T-helper 2 cell treated with Interferon-gamma antibody and Interleukin-4, amounts not matched to agents 5 μg/mL and 100 μg/mL, for 36 hours (primary cell): ENCODE measurements at regions not wholly inside any gene's neighbourhood (a gene's known extent, or its start where the extent isn't known, plus 50 kb on each side); places are given as distances from the start of the nearest gene placed in this dataset.
"Not testable (repeated sequence)": the region's sequence is repeated elsewhere in the genome, so short reads cannot be mapped to it uniquely, and the experiment has no call there.

Experiments used
- DNase-seq: peaks from one replicate; pipeline ENCODE4 v3.0.0; 2021; ENCODE audit warnings: low spot score
- H3K27ac Mint-ChIP-seq: one replicate; pipeline ENCODE4 v1.8.0; 2021; ENCODE audit warnings: mild to moderate bottlenecking, mixed read lengths
- H3K27me3 Mint-ChIP-seq: one replicate; pipeline ENCODE4 v1.8.0; 2021; ENCODE audit warnings: low read depth, mixed read lengths
- H3K36me3 Mint-ChIP-seq: one replicate; pipeline ENCODE4 v1.8.0; 2021; ENCODE audit warnings: low read depth, mixed read lengths
- H3K4me1 Mint-ChIP-seq: one replicate; pipeline ENCODE4 v1.8.0; 2021; ENCODE audit warnings: low read depth, mixed read lengths
- H3K4me3 Mint-ChIP-seq: one replicate; pipeline ENCODE4 v1.8.0; 2022; ENCODE audit warnings: mild to moderate bottlenecking, moderate library complexity, mixed read lengths
- H3K9me3 Mint-ChIP-seq: one replicate; pipeline ENCODE4 v1.8.0; 2021; ENCODE audit warnings: mixed read lengths

DNA sequence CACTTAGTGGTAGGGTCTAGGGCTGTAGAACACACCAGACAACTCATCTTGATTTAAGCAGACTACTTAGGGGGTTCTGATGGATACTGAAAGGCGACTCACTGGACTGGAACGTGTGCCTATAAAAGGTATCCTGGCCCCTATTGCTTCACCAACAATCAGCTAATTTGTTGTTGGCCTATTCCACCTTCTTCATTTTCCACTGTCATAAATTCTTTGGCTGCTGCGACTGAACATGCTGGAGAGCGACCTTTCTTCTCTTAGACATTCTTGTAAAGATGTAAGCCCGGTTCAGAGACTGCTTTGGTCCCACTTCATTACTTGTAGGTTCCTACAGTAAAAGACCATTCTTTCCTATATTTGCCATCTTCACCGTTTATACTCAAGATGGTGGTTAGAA is 609.9 kb upstream of the CITED2 start:
- Mint-ChIP-seq H3K27ac (no peak overlapping the region), H3K27me3 (peaks cover 3% of the 10 kb centered on the region), H3K4me1 (no peaks in the 10 kb centered on the region), H3K36me3 (no peaks in the 10 kb centered on the region), H3K4me3 (no peak overlapping the region), H3K9me3 (no peaks in the 10 kb centered on the region)
- DNase-seq = no peak

DNA sequence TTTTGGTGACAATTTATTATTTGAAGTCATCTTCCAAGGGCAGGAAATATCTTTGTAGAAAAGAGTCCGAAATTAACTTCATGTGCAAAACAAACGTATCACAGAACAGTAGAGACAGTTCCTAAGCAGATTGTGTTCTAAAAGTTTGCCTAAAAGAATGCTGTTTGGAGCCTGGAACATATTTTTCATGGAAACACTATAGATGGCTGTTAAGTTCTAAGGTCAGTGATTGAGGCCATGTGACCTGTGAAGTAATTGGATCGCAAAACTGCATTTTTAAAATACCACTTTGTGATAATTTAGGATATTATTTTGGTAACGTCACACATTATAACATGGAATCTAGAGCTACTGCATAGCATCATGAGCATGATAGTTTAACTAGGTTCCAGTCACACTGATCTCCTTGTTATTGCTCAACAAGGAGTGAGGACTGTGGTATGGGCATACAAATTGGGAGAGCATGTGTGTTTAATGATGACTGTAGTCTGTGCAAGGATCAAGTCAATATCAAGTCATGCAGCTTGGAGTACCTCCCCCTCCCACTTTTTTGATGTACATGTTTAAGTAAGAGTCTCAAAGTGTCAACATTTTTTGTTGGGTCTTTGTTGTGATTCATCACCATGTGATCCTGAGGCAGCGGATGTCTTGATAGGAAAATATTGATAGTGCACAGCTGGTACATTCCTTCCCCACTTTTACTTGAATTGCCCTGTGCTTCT is 609.3 kb upstream of the CITED2 start:
- Mint-ChIP-seq H3K9me3 (no peaks in the 10 kb centered on the region), H3K4me3 (no peak overlapping the region), H3K4me1 (no peaks in the 10 kb centered on the region), H3K36me3 (no peaks in the 10 kb centered on the region), H3K27me3 (peaks cover 3% of the 10 kb centered on the region), H3K27ac (no peak overlapping the region)
- no peak for DNase-seq

DNA sequence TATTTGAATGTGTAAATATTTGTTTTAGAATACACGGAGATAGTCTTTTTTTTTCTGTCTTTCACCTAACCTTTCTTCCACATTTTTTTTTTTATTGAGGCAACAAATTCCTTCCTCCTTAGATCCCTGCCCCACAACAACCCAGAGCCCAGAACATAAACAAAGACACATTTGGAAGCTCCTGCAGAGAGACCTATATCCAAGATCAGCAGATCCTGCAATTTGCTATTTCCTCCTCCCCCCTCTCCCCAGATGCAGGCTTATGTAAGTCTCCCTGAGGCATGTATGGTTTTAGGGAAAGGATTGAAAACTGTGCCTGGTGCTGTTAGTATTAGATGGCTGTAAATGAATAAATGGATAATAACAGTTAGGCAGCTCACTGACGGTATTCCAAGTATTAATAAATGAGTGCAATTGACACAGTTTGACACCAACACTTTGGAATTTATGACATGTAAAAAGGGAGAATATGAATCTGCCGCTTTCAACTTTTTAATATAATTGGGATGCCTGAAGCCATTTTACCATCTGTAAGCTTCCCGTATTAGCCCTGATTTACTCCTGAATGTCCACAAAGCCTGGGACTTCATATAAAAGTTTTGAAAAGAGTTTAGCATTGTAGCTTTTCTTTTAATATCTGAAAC is 608.3 kb upstream of the CITED2 start:
- H3K4me1 Mint-ChIP-seq = no peaks in the 10 kb centered on the region
- no peak overlapping the region for H3K4me3 Mint-ChIP-seq
- no peak for DNase-seq
- H3K27ac Mint-ChIP-seq = no peak overlapping the region
- no peaks in the 10 kb centered on the region for H3K9me3 Mint-ChIP-seq
- no peaks in the 10 kb centered on the region for H3K36me3 Mint-ChIP-seq
- H3K27me3 Mint-ChIP-seq = no peaks in the 10 kb centered on the region

DNA sequence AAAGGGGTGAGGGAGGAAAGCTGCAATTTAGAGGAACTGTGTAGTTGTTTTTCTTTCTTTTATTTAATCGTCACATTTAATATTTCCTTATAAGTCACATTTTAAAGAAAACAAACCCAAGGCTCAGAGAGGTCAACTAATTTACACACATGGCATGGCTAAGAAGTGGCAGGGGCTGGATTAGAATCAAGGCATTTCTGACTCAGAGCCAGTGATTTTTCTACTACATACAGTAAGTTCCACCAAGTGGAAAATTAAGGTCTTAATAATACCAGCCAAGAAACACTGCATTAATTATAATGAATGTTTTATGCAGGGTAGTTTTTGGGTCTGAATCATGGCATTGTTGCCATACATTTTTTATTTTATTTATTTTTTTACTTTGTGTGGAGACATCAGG is 607.7 kb upstream of the CITED2 start:
- no peaks in the 10 kb centered on the region for H3K4me1 Mint-ChIP-seq
- H3K36me3 Mint-ChIP-seq = no peaks in the 10 kb centered on the region
- no peak for DNase-seq
- H3K4me3 Mint-ChIP-seq = no peak overlapping the region
- H3K9me3 Mint-ChIP-seq = no peaks in the 10 kb centered on the region
- no peaks in the 10 kb centered on the region for H3K27me3 Mint-ChIP-seq
- no peak overlapping the region for H3K27ac Mint-ChIP-seq

DNA sequence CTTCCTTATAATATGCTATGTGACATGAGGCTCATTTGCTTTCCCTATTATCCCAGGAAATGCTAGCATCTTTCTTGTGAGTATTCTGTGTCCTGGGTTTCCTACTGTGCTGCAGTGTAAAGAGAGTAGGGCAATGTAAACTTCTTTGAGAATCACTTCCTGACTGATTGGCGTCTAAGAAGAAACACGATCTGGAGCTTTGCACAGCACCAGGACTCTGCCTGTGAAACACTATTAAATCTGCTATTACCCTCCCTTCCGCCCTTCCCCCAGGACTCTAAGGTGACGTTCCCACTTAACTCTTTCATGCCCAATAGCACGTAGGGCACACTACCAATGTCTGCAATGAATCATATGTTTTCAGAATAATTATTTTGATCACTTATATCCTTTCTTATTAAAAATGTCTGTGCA is 607.3 kb upstream of the CITED2 start:
- Mint-ChIP-seq H3K9me3 (no peaks in the 10 kb centered on the region), H3K4me3 (no peak overlapping the region), H3K27ac (no peak overlapping the region), H3K36me3 (no peaks in the 10 kb centered on the region), H3K4me1 (no peaks in the 10 kb centered on the region), H3K27me3 (no peaks in the 10 kb centered on the region)
- DNase-seq = no peak

DNA sequence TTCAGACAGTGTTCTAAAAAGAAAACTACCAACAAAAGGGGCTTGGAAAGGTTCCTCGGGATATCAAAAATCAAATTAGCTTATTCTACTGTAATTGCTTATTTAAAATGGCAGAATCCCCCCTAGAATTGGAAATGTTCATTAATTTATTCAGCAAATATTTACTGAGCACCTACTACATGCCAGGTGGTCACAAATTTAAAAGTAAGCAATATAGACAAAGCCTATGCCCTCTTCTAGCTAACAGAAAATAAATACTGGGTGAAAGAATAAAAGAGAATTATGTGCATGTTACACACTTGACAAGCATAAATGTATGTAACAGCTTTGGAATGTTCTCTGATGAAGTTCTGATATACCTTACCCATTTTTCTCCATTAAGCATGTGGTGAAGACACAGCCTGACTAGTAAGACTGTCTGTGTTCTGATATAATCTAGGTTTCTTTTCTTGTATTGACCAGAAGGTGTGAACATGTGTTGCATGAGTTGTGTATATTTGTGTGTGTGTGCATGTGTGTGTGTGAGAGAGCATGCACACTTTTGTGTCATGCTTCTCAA is 606.7 kb upstream of the CITED2 start:
- H3K36me3 Mint-ChIP-seq = no peaks in the 10 kb centered on the region
- H3K4me1 Mint-ChIP-seq = no peaks in the 10 kb centered on the region
- no peaks in the 10 kb centered on the region for H3K9me3 Mint-ChIP-seq
- H3K4me3 Mint-ChIP-seq = no peak overlapping the region
- DNase-seq = no peak
- H3K27ac Mint-ChIP-seq = no peak overlapping the region
- H3K27me3 Mint-ChIP-seq = no peaks in the 10 kb centered on the region

DNA sequence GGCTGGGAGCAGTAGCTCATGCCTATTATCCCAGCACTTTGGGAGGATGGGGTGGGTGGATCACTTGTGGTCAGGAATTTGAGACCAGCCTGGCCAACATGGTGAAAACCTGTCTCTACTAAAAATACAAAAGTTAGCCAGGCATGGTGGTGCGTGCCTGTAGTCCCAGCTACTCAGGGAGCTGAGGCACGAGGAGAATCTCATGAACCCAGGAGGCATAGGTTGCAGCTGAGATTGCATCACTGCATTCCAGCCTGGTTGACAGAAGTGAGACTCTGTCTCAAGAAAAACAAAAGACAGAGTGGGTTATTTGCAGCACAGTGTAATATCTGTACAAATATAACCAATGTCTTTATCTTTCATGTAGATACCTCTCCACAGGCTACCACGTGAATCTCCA is 606.2 kb upstream of the CITED2 start:
- not testable (repeated sequence) for H3K4me3 Mint-ChIP-seq, H3K9me3 Mint-ChIP-seq, H3K27me3 Mint-ChIP-seq, DNase-seq, H3K36me3 Mint-ChIP-seq, H3K27ac Mint-ChIP-seq, H3K4me1 Mint-ChIP-seq

DNA sequence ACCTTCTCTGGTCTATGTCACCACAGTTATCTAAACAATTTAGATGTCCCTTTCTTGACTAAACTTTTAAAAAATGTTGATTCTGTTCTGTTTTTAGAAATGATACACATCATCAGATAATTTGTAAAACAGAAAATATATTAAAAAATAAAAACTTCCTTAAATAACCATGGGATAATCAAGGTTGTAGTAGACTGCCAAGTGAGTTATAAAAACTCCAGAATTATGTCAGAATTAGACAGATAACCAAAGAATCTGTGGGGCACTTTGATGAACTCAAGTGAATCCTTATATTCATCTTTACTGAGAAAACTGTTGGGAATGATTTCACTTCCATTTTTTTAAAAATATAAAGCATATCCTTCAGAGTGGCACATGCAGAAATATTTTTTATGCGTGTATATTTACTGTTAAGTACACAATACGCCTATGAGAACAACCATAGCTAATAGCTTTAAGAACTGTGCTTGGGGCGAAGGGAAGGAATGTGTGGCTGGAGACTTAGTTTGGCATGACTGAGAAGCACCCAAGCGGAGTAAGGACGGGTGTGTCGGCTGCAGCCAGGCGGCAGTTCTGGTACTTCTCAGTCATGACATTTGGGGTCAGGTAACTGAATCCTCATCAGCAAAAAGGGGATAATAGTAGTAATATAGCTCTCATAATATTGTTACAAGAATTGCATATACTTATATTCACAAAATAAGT is 604.7 kb upstream of the CITED2 start:
- Mint-ChIP-seq H3K36me3 (no peaks in the 10 kb centered on the region), H3K4me3 (no peak overlapping the region), H3K9me3 (no peaks in the 10 kb centered on the region), H3K27me3 (no peaks in the 10 kb centered on the region), H3K27ac (no peak overlapping the region), H3K4me1 (no peaks in the 10 kb centered on the region)
- no peak for DNase-seq

DNA sequence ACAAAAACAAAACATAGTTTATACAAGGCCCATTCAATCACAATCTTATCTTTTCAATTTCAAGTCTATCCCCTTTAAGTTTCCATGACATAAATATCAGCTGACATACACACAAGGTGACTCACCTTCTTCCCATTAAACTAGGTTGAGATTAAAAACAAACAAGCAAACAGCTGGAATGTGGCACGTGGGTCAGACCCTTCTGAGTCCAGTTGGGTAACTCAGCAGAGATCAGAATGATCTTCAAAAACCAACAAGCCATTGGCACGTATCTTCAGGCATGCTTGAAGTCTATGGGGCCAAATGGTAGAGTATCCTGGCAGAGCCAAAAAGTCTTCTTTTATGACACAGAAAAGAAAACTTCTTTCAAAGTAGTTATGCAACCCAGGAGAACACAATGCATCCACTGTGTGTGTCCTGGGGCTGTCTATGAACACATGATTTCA is 603.5 kb upstream of the CITED2 start:
- no peak overlapping the region for H3K27ac Mint-ChIP-seq
- H3K36me3 Mint-ChIP-seq = no peaks in the 10 kb centered on the region
- H3K4me1 Mint-ChIP-seq = no peaks in the 10 kb centered on the region
- no peaks in the 10 kb centered on the region for H3K9me3 Mint-ChIP-seq
- H3K27me3 Mint-ChIP-seq = no peaks in the 10 kb centered on the region
- no peak for DNase-seq
- no peak overlapping the region for H3K4me3 Mint-ChIP-seq

DNA sequence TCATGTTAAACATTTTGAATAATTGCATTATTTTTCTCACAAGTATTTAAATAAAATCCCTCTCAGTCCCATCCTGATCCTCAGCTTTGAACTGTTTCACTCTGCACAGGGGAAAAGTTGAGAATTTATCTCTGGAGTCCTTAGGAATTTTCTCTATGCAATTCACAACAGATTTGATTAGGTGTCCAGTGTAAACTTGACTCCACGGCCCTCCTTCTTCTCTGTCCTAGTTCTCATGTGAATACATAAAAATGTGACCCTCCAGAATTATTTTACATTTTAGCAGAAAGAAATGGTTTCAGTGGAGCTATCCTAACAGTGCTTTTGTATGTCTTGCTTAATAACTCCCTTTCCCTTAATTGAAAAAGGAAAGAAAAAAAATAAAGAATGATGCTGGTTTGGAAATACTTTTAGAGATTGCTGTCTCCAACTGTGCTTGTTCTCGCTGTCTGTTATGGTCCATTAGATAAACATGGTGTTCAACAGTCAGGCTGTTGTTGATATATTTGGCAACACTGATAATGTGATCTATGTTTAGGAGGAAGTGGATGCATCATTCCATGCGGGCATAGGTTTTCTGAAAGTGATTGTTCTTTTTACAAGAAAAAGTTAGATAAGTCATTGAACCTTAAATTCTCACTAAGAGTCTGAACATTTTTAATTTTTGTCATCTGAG is 599.4 kb upstream of the CITED2 start:
- Mint-ChIP-seq H3K9me3 (no peaks in the 10 kb centered on the region), H3K4me1 (no peaks in the 10 kb centered on the region), H3K27me3 (no peaks in the 10 kb centered on the region), H3K4me3 (no peak overlapping the region), H3K27ac (no peak overlapping the region), H3K36me3 (no peaks in the 10 kb centered on the region)
- DNase-seq = no peak

DNA sequence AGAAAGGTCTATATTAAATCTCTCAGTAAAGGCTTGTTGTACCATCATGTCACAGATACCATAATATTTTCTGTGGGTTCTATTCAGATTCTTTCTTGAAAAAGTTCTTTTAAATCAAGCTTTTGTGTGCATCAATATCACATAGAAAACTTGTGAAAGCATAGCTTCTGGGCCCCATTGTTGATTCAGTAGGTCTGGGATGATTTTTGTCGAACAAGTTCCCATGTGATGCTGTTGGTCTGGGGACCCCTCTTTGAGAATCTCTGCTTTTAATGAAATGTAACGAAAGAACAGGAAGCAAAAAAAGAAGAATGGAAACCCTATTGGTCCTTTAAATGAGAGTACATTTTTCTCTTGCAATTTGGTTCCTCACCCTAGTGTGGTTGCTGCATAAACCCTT is 597.7 kb upstream of the CITED2 start:
- Mint-ChIP-seq H3K27ac (no peak overlapping the region), H3K4me3 (no peak overlapping the region), H3K36me3 (no peaks in the 10 kb centered on the region), H3K27me3 (no peaks in the 10 kb centered on the region), H3K9me3 (no peaks in the 10 kb centered on the region), H3K4me1 (no peaks in the 10 kb centered on the region)
- no peak for DNase-seq

DNA sequence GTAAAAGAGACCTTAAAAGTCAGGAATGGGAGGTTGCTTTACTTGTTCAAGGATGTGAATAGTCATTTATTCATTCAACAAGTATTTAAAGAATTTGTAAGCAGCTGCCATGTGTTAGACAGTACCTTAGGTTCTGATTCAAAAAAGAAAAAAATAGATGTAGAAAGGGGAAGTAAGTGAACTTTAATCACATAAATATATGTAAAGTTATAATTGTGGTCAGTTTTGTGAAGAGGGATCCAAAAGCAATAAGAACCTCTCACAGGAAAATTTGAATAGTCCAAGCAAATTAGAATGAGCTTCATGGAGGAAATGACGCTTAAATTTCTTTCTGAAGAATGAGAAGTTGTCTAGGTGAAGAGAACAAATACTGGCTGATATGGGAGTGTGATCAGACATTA is 596.1 kb upstream of the CITED2 start:
- no peaks in the 10 kb centered on the region for H3K4me1 Mint-ChIP-seq
- H3K9me3 Mint-ChIP-seq = no peaks in the 10 kb centered on the region
- no peaks in the 10 kb centered on the region for H3K27me3 Mint-ChIP-seq
- H3K36me3 Mint-ChIP-seq = no peaks in the 10 kb centered on the region
- no peak for DNase-seq
- no peak overlapping the region for H3K4me3 Mint-ChIP-seq
- H3K27ac Mint-ChIP-seq = no peak overlapping the region

DNA sequence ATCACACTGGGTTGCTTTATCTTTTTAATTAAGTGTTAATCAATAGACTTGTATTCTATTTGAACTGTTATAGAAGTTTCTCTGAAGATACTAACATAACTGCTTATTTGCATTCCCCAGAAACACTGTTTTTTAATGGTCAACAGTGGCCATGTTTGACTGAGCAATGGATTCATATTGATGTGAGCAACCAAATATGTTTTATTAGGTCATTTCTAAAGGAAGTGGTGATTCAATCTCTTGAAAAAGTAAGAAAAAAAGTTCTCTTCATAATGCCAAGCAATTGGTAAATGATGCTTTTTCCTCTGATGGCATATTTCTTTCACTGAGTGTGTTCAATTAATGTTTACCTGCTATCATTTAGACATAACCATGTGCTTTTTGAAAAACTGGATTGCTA is 593.0 kb upstream of the CITED2 start:
- Mint-ChIP-seq H3K4me3 (no peak overlapping the region), H3K27me3 (no peaks in the 10 kb centered on the region), H3K9me3 (no peaks in the 10 kb centered on the region), H3K36me3 (no peaks in the 10 kb centered on the region), H3K27ac (no peak overlapping the region), H3K4me1 (no peaks in the 10 kb centered on the region)
- DNase-seq = no peak

DNA sequence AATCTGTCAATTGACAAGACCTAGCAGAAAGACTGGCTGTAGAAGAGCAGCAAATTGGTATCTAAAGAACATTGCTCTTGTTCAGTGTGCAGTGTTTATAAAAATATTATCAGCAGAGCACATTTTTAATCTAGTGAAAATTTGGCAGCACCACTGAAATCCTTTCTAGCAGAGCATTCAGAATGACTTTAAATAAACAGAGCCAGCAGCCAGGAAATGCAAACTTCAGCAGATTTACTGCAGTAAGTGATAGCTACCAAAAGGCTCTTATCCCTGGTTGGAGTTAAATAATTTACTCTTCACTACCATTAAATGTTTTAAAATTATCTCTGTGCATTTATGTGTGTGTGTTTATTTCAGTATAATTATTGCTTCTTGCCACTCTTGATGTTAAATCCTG is 590.9 kb upstream of the CITED2 start:
- H3K4me1 Mint-ChIP-seq = no peaks in the 10 kb centered on the region
- H3K36me3 Mint-ChIP-seq = no peaks in the 10 kb centered on the region
- no peak overlapping the region for H3K27ac Mint-ChIP-seq
- no peak overlapping the region for H3K4me3 Mint-ChIP-seq
- no peaks in the 10 kb centered on the region for H3K9me3 Mint-ChIP-seq
- H3K27me3 Mint-ChIP-seq = no peaks in the 10 kb centered on the region
- DNase-seq = no peak
